ENCODE measurements at regions not wholly inside any gene's neighbourhood (a gene's known extent, or its start where the extent isn't known, plus 50 kb on each side); places are given as distances from the start of the nearest gene placed in this dataset.

DNA sequence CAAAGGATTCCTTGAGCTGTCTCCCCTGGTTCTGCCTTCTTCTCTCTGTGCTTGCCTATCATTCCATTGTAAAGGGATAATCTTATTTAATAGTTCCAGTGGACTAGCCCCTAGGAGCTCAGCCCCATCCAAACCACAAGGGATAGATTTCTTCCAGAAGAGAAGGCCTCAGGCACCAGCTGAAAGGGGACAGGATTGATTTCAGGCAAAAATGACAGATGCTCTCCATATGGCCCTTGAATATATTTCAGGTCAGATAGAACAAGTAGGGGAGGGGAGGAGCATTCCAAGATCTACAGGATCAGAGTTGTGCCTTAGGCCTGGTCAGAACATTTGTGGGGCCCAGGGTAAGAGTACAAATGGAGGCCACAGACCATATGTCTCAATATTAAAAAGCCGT, 85.3 kb downstream of the RPLP1 start:
- DNase-seq, result no peak
- H3K4me1 Mint-ChIP-seq (ENCODE audit: low read depth, unreplicated experiment), result peaks cover 58% of the 10 kb centered on the region
- H3K9me3 Mint-ChIP-seq (ENCODE audit: unreplicated experiment), result peaks cover 22% of the 10 kb centered on the region
- peak overlapping the region; percentile 97 for H3K27ac Mint-ChIP-seq (ENCODE audit: unreplicated experiment)
- peaks cover 4% of the 10 kb centered on the region for H3K36me3 Mint-ChIP-seq (ENCODE audit: unreplicated experiment)
- TF ChIP-seq, protein P1, sequence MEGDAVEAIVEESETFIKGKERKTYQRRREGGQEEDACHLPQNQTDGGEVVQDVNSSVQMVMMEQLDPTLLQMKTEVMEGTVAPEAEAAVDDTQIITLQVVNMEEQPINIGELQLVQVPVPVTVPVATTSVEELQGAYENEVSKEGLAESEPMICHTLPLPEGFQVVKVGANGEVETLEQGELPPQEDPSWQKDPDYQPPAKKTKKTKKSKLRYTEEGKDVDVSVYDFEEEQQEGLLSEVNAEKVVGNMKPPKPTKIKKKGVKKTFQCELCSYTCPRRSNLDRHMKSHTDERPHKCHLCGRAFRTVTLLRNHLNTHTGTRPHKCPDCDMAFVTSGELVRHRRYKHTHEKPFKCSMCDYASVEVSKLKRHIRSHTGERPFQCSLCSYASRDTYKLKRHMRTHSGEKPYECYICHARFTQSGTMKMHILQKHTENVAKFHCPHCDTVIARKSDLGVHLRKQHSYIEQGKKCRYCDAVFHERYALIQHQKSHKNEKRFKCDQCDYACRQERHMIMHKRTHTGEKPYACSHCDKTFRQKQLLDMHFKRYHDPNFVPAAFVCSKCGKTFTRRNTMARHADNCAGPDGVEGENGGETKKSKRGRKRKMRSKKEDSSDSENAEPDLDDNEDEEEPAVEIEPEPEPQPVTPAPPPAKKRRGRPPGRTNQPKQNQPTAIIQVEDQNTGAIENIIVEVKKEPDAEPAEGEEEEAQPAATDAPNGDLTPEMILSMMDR (IDR thresholded peaks at IDR 0.05; ENCODE audit: partially characterized antibody, unreplicated experiment), result no peak
- peaks cover 22% of the 10 kb centered on the region for H3K27me3 Mint-ChIP-seq (ENCODE audit: unreplicated experiment)
- peak overlapping the region; percentile 74 for H3K4me3 Mint-ChIP-seq (ENCODE audit: unreplicated experiment)

DNA sequence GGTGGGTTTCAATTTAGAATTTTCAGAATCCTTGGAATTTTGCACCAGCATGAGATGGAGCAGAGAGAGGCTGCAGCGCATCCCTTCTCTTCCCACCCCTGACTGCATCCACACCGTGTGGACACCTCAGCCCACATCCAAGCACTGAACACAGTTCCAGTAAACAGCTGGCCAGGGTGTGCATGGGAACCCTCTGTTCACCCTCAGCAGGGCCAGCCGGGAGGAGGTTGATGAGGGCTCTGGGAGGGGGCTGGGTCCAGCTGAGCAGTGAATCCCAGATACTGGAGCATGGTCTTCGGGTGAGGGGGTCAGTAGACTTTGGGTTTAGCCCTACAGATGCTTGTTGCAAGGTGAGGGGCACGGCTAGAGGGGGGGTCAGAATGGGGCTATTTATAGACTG, 85.8 kb downstream of the RPLP1 start:
- peaks cover 4% of the 10 kb centered on the region for H3K36me3 Mint-ChIP-seq (ENCODE audit: unreplicated experiment)
- H3K27me3 Mint-ChIP-seq (ENCODE audit: unreplicated experiment), result peaks cover 22% of the 10 kb centered on the region
- H3K4me1 Mint-ChIP-seq (ENCODE audit: low read depth, unreplicated experiment), result peaks cover 58% of the 10 kb centered on the region
- H3K9me3 Mint-ChIP-seq (ENCODE audit: unreplicated experiment), result peaks cover 22% of the 10 kb centered on the region
- TF ChIP-seq, protein P1 (IDR thresholded peaks at IDR 0.05; ENCODE audit: partially characterized antibody, unreplicated experiment), result no peak
- peak overlapping the region; percentile 74 for H3K4me3 Mint-ChIP-seq (ENCODE audit: unreplicated experiment)
- H3K27ac Mint-ChIP-seq (ENCODE audit: unreplicated experiment), result peak overlapping the region; percentile 97
- peak; percentile 60 for DNase-seq

DNA sequence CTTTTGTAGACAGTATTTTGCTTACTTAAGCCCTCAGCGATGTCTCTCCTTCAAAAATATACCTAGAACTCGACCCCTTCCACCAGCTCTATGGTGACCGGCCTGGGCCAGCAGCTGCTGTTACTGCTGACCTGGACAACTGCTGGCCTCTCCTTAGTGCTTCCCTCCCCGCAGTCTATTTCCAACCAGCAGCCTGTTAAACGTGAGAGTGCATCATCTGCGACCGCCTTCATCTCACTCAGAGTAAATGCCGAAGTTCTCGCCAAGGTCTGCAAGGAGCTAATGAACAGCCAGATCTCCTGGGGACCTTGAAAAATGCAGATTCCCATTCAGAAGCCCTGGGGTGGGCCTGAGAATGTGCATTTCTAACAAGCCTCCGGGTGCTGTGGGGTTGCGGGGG, 86.7 kb downstream of the RPLP1 start:
- peak overlapping the region; percentile 1 for H3K4me3 Mint-ChIP-seq (ENCODE audit: unreplicated experiment)
- H3K27ac Mint-ChIP-seq (ENCODE audit: unreplicated experiment), result peak overlapping the region; percentile 97
- peaks cover 24% of the 10 kb centered on the region for H3K27me3 Mint-ChIP-seq (ENCODE audit: unreplicated experiment)
- peaks cover 61% of the 10 kb centered on the region for H3K4me1 Mint-ChIP-seq (ENCODE audit: low read depth, unreplicated experiment)
- TF ChIP-seq, protein P1 (IDR thresholded peaks at IDR 0.05; ENCODE audit: partially characterized antibody, unreplicated experiment), result no peak
- H3K36me3 Mint-ChIP-seq (ENCODE audit: unreplicated experiment), result peaks cover 4% of the 10 kb centered on the region
- DNase-seq, result peak; percentile 30
- H3K9me3 Mint-ChIP-seq (ENCODE audit: unreplicated experiment), result peaks cover 24% of the 10 kb centered on the region

DNA sequence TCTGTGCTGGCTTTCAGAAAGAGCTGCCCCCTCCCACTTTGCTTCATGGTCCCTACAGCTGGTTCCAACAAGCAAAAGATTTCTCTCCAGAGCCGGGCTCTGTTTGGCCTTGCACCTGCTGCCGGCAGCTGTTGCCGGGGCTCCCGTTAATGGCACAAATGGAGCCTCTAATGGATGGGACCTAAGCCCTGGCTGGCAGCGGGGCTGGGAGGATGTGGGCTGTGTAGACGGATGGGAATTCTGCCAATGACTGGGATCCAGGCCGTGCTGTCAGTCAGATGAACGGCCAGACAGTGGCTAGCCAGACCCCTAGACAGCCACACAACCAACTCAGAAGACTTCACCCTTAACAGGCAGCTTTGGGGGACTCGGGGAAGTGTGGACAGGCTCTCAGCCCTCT, 88.0 kb downstream of the RPLP1 start:
- H3K4me1 Mint-ChIP-seq (ENCODE audit: low read depth, unreplicated experiment), result peaks cover 53% of the 10 kb centered on the region
- peak overlapping the region; percentile 8 for H3K4me3 Mint-ChIP-seq (ENCODE audit: unreplicated experiment)
- peak; percentile 64 for DNase-seq
- peaks cover 26% of the 10 kb centered on the region for H3K9me3 Mint-ChIP-seq (ENCODE audit: unreplicated experiment)
- TF ChIP-seq, protein P1 (IDR thresholded peaks at IDR 0.05; ENCODE audit: partially characterized antibody, unreplicated experiment), result no peak
- peaks cover 4% of the 10 kb centered on the region for H3K36me3 Mint-ChIP-seq (ENCODE audit: unreplicated experiment)
- H3K27me3 Mint-ChIP-seq (ENCODE audit: unreplicated experiment), result peaks cover 24% of the 10 kb centered on the region
- H3K27ac Mint-ChIP-seq (ENCODE audit: unreplicated experiment), result no peak overlapping the region

DNA sequence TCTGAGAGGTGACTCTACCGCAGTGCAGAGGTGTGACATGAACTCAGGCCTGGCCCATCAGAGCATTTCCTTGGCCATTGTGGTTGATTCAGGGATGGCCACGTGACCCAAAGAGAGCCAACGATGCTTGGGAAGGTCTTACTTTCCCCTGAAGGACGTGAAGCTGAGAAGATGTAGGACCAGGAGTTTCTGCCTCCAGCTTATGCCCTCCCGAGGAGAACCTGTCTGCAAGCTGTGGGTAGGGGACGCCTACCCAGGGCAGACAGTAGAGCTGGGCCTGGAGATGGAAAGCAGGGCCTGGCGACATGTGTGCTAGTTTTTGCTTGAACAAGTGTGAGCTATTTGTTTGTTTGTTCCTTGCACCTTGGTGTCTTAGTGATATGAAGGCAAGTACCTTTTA, 89.4 kb downstream of the RPLP1 start:
- H3K9me3 Mint-ChIP-seq (ENCODE audit: unreplicated experiment), result peaks cover 26% of the 10 kb centered on the region
- H3K4me3 Mint-ChIP-seq (ENCODE audit: unreplicated experiment), result no peak overlapping the region
- TF ChIP-seq, protein P1 (IDR thresholded peaks at IDR 0.05; ENCODE audit: partially characterized antibody, unreplicated experiment), result no peak
- H3K27me3 Mint-ChIP-seq (ENCODE audit: unreplicated experiment), result peaks cover 22% of the 10 kb centered on the region
- H3K27ac Mint-ChIP-seq (ENCODE audit: unreplicated experiment), result no peak overlapping the region
- peaks cover 4% of the 10 kb centered on the region for H3K36me3 Mint-ChIP-seq (ENCODE audit: unreplicated experiment)
- peaks cover 40% of the 10 kb centered on the region for H3K4me1 Mint-ChIP-seq (ENCODE audit: low read depth, unreplicated experiment)
- no peak for DNase-seq

All from glutamatergic neuron (in vitro differentiated cells).